CD4-positive, alpha-beta T cell treated with Interleukin-6 at 100 ng/mL for 8 hours (primary cell): ENCODE measurements at regions not wholly inside any gene's neighbourhood (a gene's known extent, or its start where the extent isn't known, plus 50 kb on each side); places are given as distances from the start of the nearest gene placed in this dataset.

Source experiments
- DNase-seq: peaks from one replicate; pipeline ENCODE4 v3.0.0-alpha.2; 2020; ENCODE audit warnings: mixed read lengths, low spot score

DNA sequence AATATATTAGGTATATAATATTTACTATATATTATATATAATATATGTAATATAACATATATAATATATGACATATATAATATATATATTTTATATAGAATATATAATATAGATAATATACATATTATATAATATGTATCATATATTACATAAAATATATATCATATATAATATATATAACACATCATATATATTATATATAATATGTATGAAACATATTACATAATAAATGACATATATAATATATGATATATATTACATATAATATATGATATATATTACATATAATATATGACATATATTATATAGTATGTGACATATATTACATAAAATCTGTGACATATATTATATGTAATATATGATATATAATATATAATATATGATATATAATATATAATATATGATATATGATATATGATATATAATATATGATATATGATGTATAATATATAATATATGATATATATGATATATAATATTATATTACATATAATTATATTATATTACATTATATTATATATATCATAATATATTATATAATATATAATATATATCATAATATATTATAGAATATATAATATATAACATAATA lies 119.5 kb upstream of the RIMBP3 start:
- DNase-seq = no peak

DNA sequence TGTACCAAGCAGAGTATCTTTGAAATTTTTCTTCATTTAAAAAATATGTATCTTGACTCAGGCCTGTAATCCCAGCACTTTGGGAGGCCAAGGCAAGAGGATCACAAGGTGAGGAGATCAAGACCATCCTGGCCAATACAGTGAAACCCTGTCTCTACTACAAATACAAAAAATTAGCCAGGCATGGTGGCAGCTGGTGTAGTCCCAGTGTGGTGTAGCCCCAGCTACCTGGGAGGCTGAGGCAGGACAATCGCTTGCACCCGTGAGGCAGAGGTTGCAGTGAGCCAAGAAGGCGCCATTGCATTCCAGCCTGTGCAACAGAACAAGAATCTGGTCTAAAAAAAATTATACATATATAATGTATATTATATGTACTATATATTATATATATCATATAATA lies 118.7 kb upstream of the RIMBP3 start:
- DNase-seq = peak; percentile 0
